Astrocyte (in vitro differentiated cells and primary cell): ENCODE measurements at regions not wholly inside any gene's neighbourhood (a gene's known extent, or its start where the extent isn't known, plus 50 kb on each side); places are given as distances from the start of the nearest gene placed in this dataset.

Experiments
- DNase-seq: peaks from one replicate; pipeline ENCODE4 v3.0.0-alpha.2; 2010; ENCODE audit warnings: low read depth
- FAIRE-seq: peaks from 2 replicates; lab custom pipeline; 2011; peaks lifted over from hg19 to GRCh38; lab: Jason Lieb, UNC
- H2AFZ ChIP-seq: 2 replicates; pipeline ENCODE4 v1.6.0; 2012; ENCODE audit warnings: low read depth, low read length, inconsistent platforms
- H3K27ac ChIP-seq: 2 replicates; pipeline ENCODE4 v1.5.1; 2011; ENCODE audit warnings: low read depth, low read length, inconsistent platforms
- H3K27me3 ChIP-seq: 2 replicates; pipeline ENCODE4 v1.6.0; 2011; ENCODE audit warnings: low read length, inconsistent platforms; ENCODE audit not compliant: insufficient read depth
- H3K36me3 ChIP-seq: 2 replicates; pipeline ENCODE4 v1.5.1; 2011; ENCODE audit warnings: low read length, inconsistent platforms; ENCODE audit not compliant: insufficient read depth
- H3K4me1 ChIP-seq: 2 replicates; pipeline ENCODE4 v1.5.1; 2011; ENCODE audit warnings: low read length, inconsistent platforms; ENCODE audit not compliant: insufficient read depth
- H3K4me2 ChIP-seq: 2 replicates; pipeline ENCODE4 v1.6.0; 2012; ENCODE audit warnings: low read length, inconsistent platforms
- H3K4me3 ChIP-seq: 2 replicates; pipeline ENCODE4 v1.5.1; 2011; ENCODE audit warnings: low read depth, mild to moderate bottlenecking, low read length, inconsistent platforms; ENCODE audit not compliant: insufficient read depth
- H3K79me2 ChIP-seq: 2 replicates; pipeline ENCODE4 v1.6.0; 2012; ENCODE audit warnings: mild to moderate bottlenecking, low read length, inconsistent platforms; ENCODE audit not compliant: insufficient read depth
- H3K9ac ChIP-seq: 2 replicates; pipeline ENCODE4 v1.6.0; 2012; ENCODE audit warnings: mild to moderate bottlenecking, low read length, inconsistent platforms
- H3K9me3 ChIP-seq: 2 replicates; pipeline ENCODE4 v1.5.1; 2012; ENCODE audit warnings: low read depth, mild to moderate bottlenecking, low read length, inconsistent platforms; ENCODE audit not compliant: insufficient read depth
- H4K20me1 ChIP-seq: 2 replicates; pipeline ENCODE4 v1.6.0; 2012; ENCODE audit warnings: low read length, inconsistent platforms; ENCODE audit not compliant: insufficient read depth
- H3K27ac Mint-ChIP-seq: one replicate; pipeline ENCODE4 v1.8.0; 2021; ENCODE audit warnings: mild to moderate bottlenecking, mixed read lengths; ENCODE audit not compliant: unreplicated experiment
- H3K27me3 Mint-ChIP-seq: one replicate; pipeline ENCODE4 v1.8.0; 2021; ENCODE audit warnings: low read depth, mixed read lengths; ENCODE audit not compliant: unreplicated experiment
- H3K36me3 Mint-ChIP-seq: one replicate; pipeline ENCODE4 v1.8.0; 2021; ENCODE audit warnings: low read depth, mixed read lengths; ENCODE audit not compliant: unreplicated experiment
- H3K4me1 Mint-ChIP-seq: one replicate; pipeline ENCODE4 v1.8.0; 2021; ENCODE audit warnings: low read depth, mixed read lengths; ENCODE audit not compliant: unreplicated experiment
- H3K4me3 Mint-ChIP-seq: one replicate; pipeline ENCODE4 v1.8.0; 2021; ENCODE audit warnings: mild to moderate bottlenecking, moderate library complexity, mixed read lengths; ENCODE audit not compliant: unreplicated experiment
- H3K9me3 Mint-ChIP-seq: one replicate; pipeline ENCODE4 v1.8.0; 2021; ENCODE audit warnings: mild to moderate bottlenecking, mixed read lengths; ENCODE audit not compliant: unreplicated experiment
- CTCF ChIP-seq: IDR thresholded peaks from 2 replicates; pipeline ENCODE4 v1.5.1; 2011; ENCODE audit warnings: low read depth, mild to moderate bottlenecking, inconsistent platforms, low read length, moderate library complexity; ENCODE audit not compliant: insufficient read depth
- EZH2 ChIP-seq: IDR thresholded peaks from 2 replicates; pipeline ENCODE4 v1.6.1; 2012; ENCODE audit warnings: mild to moderate bottlenecking, low read length, inconsistent platforms; ENCODE audit not compliant: insufficient read depth

GRCh38 chr10:124182088-124182541, 88.7 kb upstream of the CHST15 start:
- Histone ChIP-seq H3K27me3 (no peaks in the 10 kb centered on the region), H3K27ac (no peak overlapping the region), H4K20me1 (no peaks in the 10 kb centered on the region), H3K4me3 (no peak overlapping the region), H2AFZ (no peak overlapping the region), H3K4me1 (peaks cover 16% of the 10 kb centered on the region), H3K36me3 (no peaks in the 10 kb centered on the region), H3K9ac (no peak overlapping the region), H3K4me2 (no peak overlapping the region), H3K9me3 (no peaks in the 10 kb centered on the region), H3K79me2 (no peaks in the 10 kb centered on the region)
- peaks cover 10% of the 10 kb centered on the region for H3K4me1 Mint-ChIP-seq
- no peak overlapping the region for H3K27ac Mint-ChIP-seq
- H3K36me3 Mint-ChIP-seq = no peaks in the 10 kb centered on the region
- TF ChIP-seq EZH2 = no peak
- TF ChIP-seq CTCF = no peak
- H3K9me3 Mint-ChIP-seq = peaks cover 3% of the 10 kb centered on the region
- no peak overlapping the region for H3K4me3 Mint-ChIP-seq
- FAIRE-seq (no peak), DNase-seq (no peak)
- peaks cover 26% of the 10 kb centered on the region for H3K27me3 Mint-ChIP-seq

- H2AFZ ChIP-seq = no peak overlapping the region
- TF ChIP-seq CTCF (no peak), EZH2 (no peak)
- no peaks in the 10 kb centered on the region for H3K36me3 ChIP-seq
- H3K9ac ChIP-seq = no peak overlapping the region
- H3K4me1 ChIP-seq = peaks cover 21% of the 10 kb centered on the region
- H4K20me1 ChIP-seq = no peaks in the 10 kb centered on the region
- FAIRE-seq (no peak), DNase-seq (no peak)
- no peak overlapping the region for H3K27ac Mint-ChIP-seq
- H3K27me3 ChIP-seq = no peaks in the 10 kb centered on the region
- H3K4me1 Mint-ChIP-seq = peaks cover 14% of the 10 kb centered on the region
- no peaks in the 10 kb centered on the region for H3K36me3 Mint-ChIP-seq
- H3K27ac ChIP-seq = no peak overlapping the region
- no peak overlapping the region for H3K4me3 Mint-ChIP-seq
- no peaks in the 10 kb centered on the region for H3K79me2 ChIP-seq
- H3K4me3 ChIP-seq = no peak overlapping the region
- no peaks in the 10 kb centered on the region for H3K9me3 ChIP-seq
- H3K27me3 Mint-ChIP-seq = peaks cover 26% of the 10 kb centered on the region
- H3K4me2 ChIP-seq = no peak overlapping the region
- H3K9me3 Mint-ChIP-seq = peaks cover 3% of the 10 kb centered on the region
Measured at GRCh38 chr10:124181656-124182055, 88.3 kb upstream of the CHST15 start.

GRCh38 chr10:124180947-124181549, 87.7 kb upstream of the CHST15 start:
- no peaks in the 10 kb centered on the region for H4K20me1 ChIP-seq
- H3K4me1 ChIP-seq = peaks cover 26% of the 10 kb centered on the region
- TF ChIP-seq CTCF (no peak), EZH2 (no peak)
- Mint-ChIP-seq H3K27me3 (peaks cover 26% of the 10 kb centered on the region), H3K4me1 (peaks cover 20% of the 10 kb centered on the region), H3K9me3 (peaks cover 3% of the 10 kb centered on the region), H3K4me3 (no peak overlapping the region), H3K36me3 (no peaks in the 10 kb centered on the region), H3K27ac (no peak overlapping the region)
- no peak overlapping the region for H3K27ac ChIP-seq
- FAIRE-seq = no peak
- no peaks in the 10 kb centered on the region for H3K79me2 ChIP-seq
- H3K9ac ChIP-seq = no peak overlapping the region
- no peak overlapping the region for H2AFZ ChIP-seq
- H3K4me3 ChIP-seq = no peak overlapping the region
- H3K36me3 ChIP-seq = no peaks in the 10 kb centered on the region
- no peaks in the 10 kb centered on the region for H3K27me3 ChIP-seq
- peak overlapping the region; percentile 28 for H3K4me2 ChIP-seq
- no peaks in the 10 kb centered on the region for H3K9me3 ChIP-seq
- DNase-seq = peak; percentile 77
